GM12892 (cell line): ENCODE measurements at regions not wholly inside any gene's neighbourhood (a gene's known extent, or its start where the extent isn't known, plus 50 kb on each side); places are given as distances from the start of the nearest gene placed in this dataset.

Source experiments
- POLR2A ChIP-seq: IDR thresholded peaks from 2 replicates; pipeline ENCODE4 v1.6.1; 2011; ENCODE audit warnings: low read depth, low read length, control low read depth
- POLR2AphosphoS5 ChIP-seq: IDR thresholded peaks from 2 replicates; pipeline ENCODE4 v1.6.1; 2011; ENCODE audit warnings: low read depth, low read length, control low read depth

GRCh38 chr2:506451-506850 is 170.8 kb downstream of the TMEM18 start:
- no peak for TF ChIP-seq POLR2A
- TF ChIP-seq POLR2AphosphoS5 = no peak
